PC-9 (cell line): ENCODE measurements at regions not wholly inside any gene's neighbourhood (a gene's known extent, or its start where the extent isn't known, plus 50 kb on each side); places are given as distances from the start of the nearest gene placed in this dataset.

Experiments used
- CTCF ChIP-seq: fragments of 200-600 bp; sonication (generic); conservative IDR thresholded peaks from 2 replicates; pipeline ENCODE4 v1.6.1; 2017; ENCODE audit warnings: mixed run types, antibody characterized with exemption, mild to moderate bottlenecking, moderate library complexity
- EZH2 ChIP-seq: fragments of 200-600 bp; sonication (generic); IDR thresholded peaks from 2 replicates; pipeline ENCODE4 v1.8.0; 2017; ENCODE audit warnings: antibody characterized with exemption, low read depth

- TF ChIP-seq CTCF (no peak), EZH2 (no peak)
Observed at GRCh38 chr4:177185579-177185978, 124.1 kb upstream of the NEIL3 start.
